Renal cortex interstitium (tissue), 11 donors: ENCODE measurements at regions not wholly inside any gene's neighbourhood (a gene's known extent, or its start where the extent isn't known, plus 50 kb on each side); places are given as distances from the start of the nearest gene placed in this dataset.
"Not testable (repeated sequence)": the region's sequence is repeated elsewhere in the genome, so short reads cannot be mapped to it uniquely, and the experiment has no call there.

Experiments
- DNase-seq, 11 donors: peaks; one replicate each; pipeline ENCODE4 v3.0.0-alpha.2; 2013; ENCODE audit warnings: low read depth in 9 of 11, low spot score in 4 of 11; ENCODE audit errors: extremely low read depth in 1 of 11

- no peak for DNase-seq
These were observed 763.6 kb upstream of the SLITRK6 start for GRCh38 chr13:86562866-86563265.

DNA sequence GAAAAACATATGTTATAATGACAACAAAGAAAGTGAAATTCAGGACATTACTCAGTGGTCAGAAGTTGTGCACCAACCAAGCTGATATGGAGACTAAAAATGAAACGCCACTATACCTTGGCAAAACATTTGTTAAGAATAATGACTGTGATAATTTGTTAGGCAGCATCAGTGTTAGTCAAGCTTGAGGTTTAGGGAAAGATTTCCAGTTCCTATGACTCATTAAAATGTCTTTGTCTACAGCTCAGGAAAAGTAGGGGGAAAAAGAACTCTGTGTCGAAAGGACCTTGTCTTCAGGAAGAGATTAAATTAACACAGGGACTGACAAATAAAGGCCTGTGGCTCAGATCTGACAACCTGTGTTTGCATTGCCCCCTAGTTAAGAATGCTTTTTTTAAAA is 764.1 kb upstream of the SLITRK6 start:
- no peak for DNase-seq

- DNase-seq: no peak
These were observed 767.9 kb upstream of the SLITRK6 start for GRCh38 chr13:86567119-86567518.

- no peak for DNase-seq
These were observed 769.9 kb upstream of the SLITRK6 start for GRCh38 chr13:86569119-86569518.

DNA sequence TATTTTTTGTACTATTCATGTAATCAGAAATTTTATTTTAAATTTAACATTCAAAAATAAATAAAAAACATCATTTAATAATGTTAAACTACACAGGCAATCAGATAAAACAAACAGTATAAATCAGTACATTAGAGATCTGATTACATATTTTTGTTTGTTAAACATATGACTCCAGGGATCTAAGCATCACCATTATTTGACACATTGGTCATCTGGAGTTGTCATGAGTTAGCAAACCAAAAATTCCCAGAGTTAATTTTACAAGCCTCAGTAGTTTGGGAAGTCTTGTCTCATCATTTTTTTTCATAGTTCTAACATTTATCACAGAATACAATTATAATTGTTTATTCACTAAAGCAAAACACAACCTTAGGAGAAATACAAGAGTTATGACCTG is 770.8 kb upstream of the SLITRK6 start:
- no peak for DNase-seq

GRCh38 chr13:86572115-86572514 is 772.9 kb upstream of the SLITRK6 start:
- no peak for DNase-seq

DNA sequence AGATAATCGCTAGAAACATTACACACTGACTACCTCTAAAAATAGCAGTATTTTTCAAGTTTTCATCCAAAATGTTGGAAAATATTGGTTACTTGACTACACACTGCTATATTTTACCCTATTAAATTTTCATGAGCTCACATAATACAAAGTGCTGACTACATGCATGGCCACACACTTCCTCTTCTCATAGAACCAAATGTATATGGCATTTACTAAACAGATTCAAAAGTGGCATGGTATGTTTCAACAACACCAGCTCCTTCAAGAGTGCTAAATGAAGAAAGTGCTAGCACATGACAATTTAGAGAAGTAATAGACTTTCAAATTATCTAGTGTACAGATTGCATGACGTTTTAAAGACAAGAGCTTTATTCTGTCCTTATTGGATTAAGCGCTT is 780.4 kb upstream of the SLITRK6 start:
- DNase-seq: no peak

DNA sequence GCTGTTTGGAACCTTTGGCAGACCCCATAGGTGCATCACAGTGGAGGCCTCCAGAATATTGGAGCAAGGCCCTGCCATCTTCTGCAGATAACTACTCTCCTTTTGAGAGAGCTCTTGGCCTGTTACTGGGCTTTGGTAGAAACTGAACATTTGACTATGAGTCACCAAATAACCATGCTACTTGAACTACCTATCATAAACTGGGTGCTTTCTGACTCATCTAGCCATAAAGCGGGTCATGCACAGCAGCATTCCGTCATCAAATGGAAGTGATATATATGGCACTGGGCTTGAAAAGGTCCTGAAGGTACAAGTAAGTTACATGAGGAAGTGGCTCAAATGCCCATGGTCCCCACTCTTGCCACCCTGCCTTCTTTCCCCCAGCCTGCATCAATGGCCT is 782.5 kb upstream of the SLITRK6 start:
- no peak for DNase-seq

DNA sequence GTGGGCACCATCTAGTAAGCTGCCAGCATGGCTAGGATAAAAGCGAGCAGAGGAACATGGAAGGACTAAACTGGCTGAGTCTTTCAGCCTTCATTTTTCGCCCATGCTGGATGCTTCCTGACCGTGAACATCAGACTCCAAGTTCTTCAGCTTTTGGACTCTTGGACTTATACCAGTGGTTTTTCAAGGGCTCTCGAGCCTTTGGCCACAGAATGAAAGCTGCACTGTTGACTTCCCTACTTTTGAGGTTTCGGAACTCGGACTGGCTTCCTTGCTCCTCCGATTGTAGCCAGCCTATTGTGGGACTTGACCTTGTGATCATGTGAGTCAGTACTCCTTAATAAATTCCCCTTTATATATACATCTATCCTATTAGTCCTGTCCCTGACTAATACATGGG is 785.1 kb upstream of the SLITRK6 start:
- no peak for DNase-seq

GRCh38 chr13:86585835-86586234 is 786.6 kb upstream of the SLITRK6 start:
- peak; percentile 26 to 82 (median 62) for DNase-seq

- DNase-seq: no peak
These were observed 792.6 kb upstream of the SLITRK6 start for GRCh38 chr13:86591862-86592261.

GRCh38 chr13:86601351-86601750 is 802.1 kb upstream of the SLITRK6 start:
- DNase-seq: no peak

DNA sequence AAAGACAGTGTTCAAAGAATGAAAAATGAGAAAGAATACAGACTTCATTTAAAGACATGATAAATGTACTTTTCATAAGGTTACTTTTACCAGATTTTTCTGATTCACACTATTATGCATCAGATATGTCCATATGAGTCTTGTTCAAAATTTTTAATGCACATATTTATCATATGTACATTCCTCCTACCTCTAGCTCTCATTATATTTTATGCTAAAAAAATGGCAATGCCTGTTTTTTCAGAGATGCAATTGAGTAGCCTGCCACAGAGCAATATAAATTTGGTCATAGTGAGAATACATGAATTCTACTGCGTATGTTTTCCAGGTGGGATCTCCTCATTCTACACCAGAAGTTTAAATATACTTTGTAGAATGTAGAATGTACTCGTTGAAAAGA is 807.0 kb upstream of the SLITRK6 start:
- no peak for DNase-seq

DNA sequence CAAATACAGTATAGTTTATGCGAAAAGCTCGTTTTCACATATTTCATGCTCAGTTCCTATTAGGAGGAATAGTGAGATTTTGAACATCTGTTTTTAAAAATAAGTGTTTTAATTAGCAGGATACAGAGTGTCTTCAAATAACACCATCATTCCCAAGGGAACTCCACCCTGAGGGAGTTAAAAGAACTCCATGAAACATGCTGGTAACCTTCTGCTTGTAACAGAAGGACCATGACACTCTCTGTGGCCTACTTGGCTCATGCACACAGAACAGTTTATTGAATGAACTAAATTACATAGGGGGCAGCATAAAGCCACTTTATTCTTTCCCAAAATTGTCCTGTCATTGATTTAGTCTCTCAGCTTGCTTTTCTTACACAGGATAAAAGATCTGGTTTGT is 809.5 kb upstream of the SLITRK6 start:
- no peak for DNase-seq

DNA sequence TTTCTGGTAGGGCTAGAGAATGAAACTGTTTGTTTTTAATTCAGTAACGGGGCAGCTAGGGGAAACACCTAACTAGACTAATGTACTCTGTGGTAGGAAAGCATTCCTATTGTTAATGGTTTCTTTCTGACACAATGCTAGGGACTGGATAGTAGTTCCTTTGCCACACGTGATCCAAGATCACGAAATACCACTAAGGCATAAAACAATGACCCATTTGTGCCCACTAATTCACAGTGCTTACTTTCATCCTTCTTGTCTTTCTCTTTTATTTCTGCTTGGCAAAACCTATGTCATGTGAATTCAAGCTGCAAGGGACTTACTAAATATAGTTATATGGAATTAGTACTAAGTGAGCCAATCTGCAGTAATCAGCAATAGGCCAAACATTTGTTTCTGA is 834.1 kb upstream of the SLITRK6 start:
- no peak for DNase-seq

DNA sequence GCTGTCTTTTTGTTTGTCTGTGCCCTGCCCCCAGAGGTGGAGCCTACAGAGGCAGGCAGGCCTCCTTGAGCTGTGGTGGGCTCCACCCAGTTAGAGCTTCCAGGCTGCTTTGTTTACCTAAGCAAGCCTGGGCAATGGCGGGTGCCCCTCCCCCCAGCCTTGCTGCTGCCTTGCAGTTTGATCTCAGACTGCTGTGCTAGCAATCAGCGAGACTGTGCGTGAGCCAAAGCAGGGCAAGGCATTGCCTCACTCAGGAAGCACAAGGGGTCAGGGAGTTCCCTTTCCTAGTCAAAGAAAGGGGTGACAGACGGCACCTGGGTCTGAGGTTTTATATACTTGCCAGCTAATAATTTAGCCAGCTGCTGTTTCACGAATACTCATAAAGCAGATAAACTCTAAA is 852.0 kb upstream of the SLITRK6 start:
- DNase-seq: not testable (repeated sequence)

- no peak for DNase-seq
These were observed 853.8 kb upstream of the SLITRK6 start for GRCh38 chr13:86653009-86653408.

- DNase-seq: no peak
These were observed 856.3 kb upstream of the SLITRK6 start for GRCh38 chr13:86655561-86655960.

GRCh38 chr13:86660090-86660489 is 860.9 kb upstream of the SLITRK6 start:
- DNase-seq: no peak

GRCh38 chr13:86665842-86666241 is 866.6 kb upstream of the SLITRK6 start:
- no peak for DNase-seq

GRCh38 chr13:86673931-86674431 is 874.8 kb upstream of the SLITRK6 start:
- DNase-seq: no peak

DNA sequence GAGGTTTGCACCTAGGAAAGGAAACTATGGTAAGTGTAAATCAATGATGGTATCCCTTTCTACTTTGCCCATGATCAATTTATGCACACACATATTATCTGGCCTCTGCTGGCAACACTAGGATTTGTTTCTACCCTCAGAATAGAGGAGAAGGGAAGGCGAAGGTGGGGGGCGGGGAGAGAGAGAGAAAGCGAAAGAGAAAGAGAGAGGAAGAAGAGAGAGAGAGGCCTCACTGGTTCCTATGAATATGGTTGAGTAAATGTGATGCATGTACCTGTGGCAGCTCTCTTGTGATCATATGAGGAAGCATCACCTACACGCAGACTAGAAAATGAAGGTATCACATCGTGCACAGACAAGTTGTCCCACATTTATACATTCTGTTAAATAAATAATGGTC is 882.0 kb upstream of the SLITRK6 start:
- DNase-seq: no peak
